OCI-LY1 (cell line): ENCODE measurements at regions not wholly inside any gene's neighbourhood (a gene's known extent, or its start where the extent isn't known, plus 50 kb on each side); places are given as distances from the start of the nearest gene placed in this dataset.

Source experiments
- EZH2 ChIP-seq: fragments of 200-600 bp; sonication (generic), shearing (Covaris generic); IDR thresholded peaks from 2 replicates; pipeline ENCODE4 v1.8.0; 2017; ENCODE audit warnings: borderline replicate concordance, mixed run types, mild to moderate bottlenecking, antibody characterized with exemption, low read length, moderate library complexity, mixed read lengths
- TF ChIP-seq, protein P1 (sequence below): fragments of 200-600 bp; sonication (generic), shearing (Covaris generic); IDR thresholded peaks from 2 replicates; pipeline ENCODE4 v1.5.1; 2017; ENCODE audit warnings: mild to moderate bottlenecking, antibody characterized with exemption, low read length, moderate library complexity, mixed read lengths

DNA sequence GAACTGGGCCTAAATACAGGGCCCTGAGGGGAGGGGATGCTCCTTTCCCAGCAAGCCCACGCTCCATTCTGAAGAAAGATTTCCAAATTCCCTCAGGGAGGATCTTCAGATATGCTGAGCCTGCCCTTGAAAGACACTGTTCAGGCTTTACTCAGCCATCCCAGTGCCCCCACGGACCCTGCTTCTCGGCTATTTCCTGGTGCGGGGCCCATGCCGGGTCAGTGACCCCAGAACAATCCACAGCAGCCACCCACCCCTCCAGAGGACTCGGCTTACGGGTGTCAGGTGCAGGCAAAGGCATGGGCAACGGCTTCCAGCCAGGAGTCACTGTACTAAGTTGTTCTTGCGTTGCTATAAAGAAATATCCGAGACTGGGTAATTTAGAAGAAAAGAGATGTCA is 137.1 kb downstream of the OAT start:
- TF ChIP-seq EZH2, result no peak
- TF ChIP-seq, protein P1, sequence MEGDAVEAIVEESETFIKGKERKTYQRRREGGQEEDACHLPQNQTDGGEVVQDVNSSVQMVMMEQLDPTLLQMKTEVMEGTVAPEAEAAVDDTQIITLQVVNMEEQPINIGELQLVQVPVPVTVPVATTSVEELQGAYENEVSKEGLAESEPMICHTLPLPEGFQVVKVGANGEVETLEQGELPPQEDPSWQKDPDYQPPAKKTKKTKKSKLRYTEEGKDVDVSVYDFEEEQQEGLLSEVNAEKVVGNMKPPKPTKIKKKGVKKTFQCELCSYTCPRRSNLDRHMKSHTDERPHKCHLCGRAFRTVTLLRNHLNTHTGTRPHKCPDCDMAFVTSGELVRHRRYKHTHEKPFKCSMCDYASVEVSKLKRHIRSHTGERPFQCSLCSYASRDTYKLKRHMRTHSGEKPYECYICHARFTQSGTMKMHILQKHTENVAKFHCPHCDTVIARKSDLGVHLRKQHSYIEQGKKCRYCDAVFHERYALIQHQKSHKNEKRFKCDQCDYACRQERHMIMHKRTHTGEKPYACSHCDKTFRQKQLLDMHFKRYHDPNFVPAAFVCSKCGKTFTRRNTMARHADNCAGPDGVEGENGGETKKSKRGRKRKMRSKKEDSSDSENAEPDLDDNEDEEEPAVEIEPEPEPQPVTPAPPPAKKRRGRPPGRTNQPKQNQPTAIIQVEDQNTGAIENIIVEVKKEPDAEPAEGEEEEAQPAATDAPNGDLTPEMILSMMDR, result no peak
